ENCODE measurements at regions not wholly inside any gene's neighbourhood (a gene's known extent, or its start where the extent isn't known, plus 50 kb on each side); places are given as distances from the start of the nearest gene placed in this dataset.

GRCh38 chr22:36084717-36085116, 56.1 kb upstream of the RBFOX2 start (continued):
- TF ChIP-seq ZNF615 (CRISPR knock-in tag; IDR thresholded peaks at IDR 0.05; ENCODE audit: borderline replicate concordance) = no peak
- no peak for TF ChIP-seq ZNF331 (CRISPR knock-in tag; IDR thresholded peaks at IDR 0.05)
- TF ChIP-seq NR2C2 (CRISPR knock-in tag; IDR thresholded peaks at IDR 0.05; ENCODE audit: borderline replicate concordance) = peak; percentile 35; the same call in 1 of the 2 replicates
- no peak for TF ChIP-seq ZNF230 (CRISPR knock-in tag; IDR thresholded peaks at IDR 0.05)

GRCh38 chr22:36083056-36083455, 54.4 kb upstream of the RBFOX2 start:
- no peak overlapping the region for H3K4me3 ChIP-seq (replicated peaks in 1 of 3; ENCODE audit: insufficient read depth in 1 of 3, low read depth in 2 of 3, low read length in 3 of 3)
- no peaks in the 10 kb centered on the region for H3K79me2 ChIP-seq (ENCODE audit: insufficient read depth, low read length)
- H3K9ac ChIP-seq (ENCODE audit: insufficient read depth, low read depth, low read length) = no peak overlapping the region
- H4K20me1 ChIP-seq (ENCODE audit: insufficient read depth, low read length) = no peaks in the 10 kb centered on the region
- H3K4me2 ChIP-seq (ENCODE audit: low read depth, low read length) = no peak overlapping the region
- H3K27ac ChIP-seq (ENCODE audit: extremely low read length, insufficient read depth, low read length) = no peak overlapping the region
- H3K4me1 ChIP-seq (ENCODE audit: insufficient read depth, low read length) = peaks cover 25% of the 10 kb centered on the region
- no peaks in the 10 kb centered on the region for H3K27me3 ChIP-seq (ENCODE audit: control insufficient read depth in 1 of 2, insufficient read depth in 2 of 2, low read length in 2 of 2)
- FAIRE-seq (no peak), DNase-seq (ENCODE audit: low spot score) (no peak), ATAC-seq (no peak)
- H2AFZ ChIP-seq (ENCODE audit: low read length) = no peak overlapping the region
- 77% methylated on average over 10 of the region's 10 CpGs for WGBS (ENCODE audit: low lambda C conversion rate)
- ChIA-PET POLR2A (no interaction called here), CTCF (ENCODE audit: low intra/inter-chr PET ratio, low total read pairs) (no interaction called here)
- BruUV-seq (replicated peaks) = no TSS peak
- H3K9me3 ChIP-seq (ENCODE audit: low read length) = no peaks in the 10 kb centered on the region
- intact Hi-C loops (cut with micrococcal nuclease; ENCODE audit: unreplicated experiment) = no loop called here
- H3K36me3 ChIP-seq (replicated peaks in 1 of 2; ENCODE audit: control insufficient read depth in 1 of 2, insufficient read depth in 2 of 2, low read length in 2 of 2) = no peaks in the 10 kb centered on the region
- in situ Hi-C loops (cut with HindIII; ENCODE audit: extremely low pct_ligation_motif_present, low pct_unique_long_range_greater_than_20kb) = no loop called here
- TF ChIP-seq ZNF550 (CRISPR knock-in tag; IDR thresholded peaks at IDR 0.05; ENCODE audit: borderline replicate concordance) (no peak), IRF9 (CRISPR knock-in tag; IDR thresholded peaks at IDR 0.05; ENCODE audit: borderline replicate concordance) (no peak), ELF4 (CRISPR knock-in tag; IDR thresholded peaks at IDR 0.05; ENCODE audit: borderline replicate concordance) (no peak), E2F1 (CRISPR knock-in tag; IDR thresholded peaks at IDR 0.05) (no peak), RARA (CRISPR knock-in tag; IDR thresholded peaks at IDR 0.05) (no peak), ZNF770 (CRISPR knock-in tag; IDR thresholded peaks at IDR 0.05) (no peak), CCAR2 (optimal IDR thresholded peaks at IDR 0.05; ENCODE audit: low read depth, low read length) (no peak), TFDP1 (CRISPR knock-in tag; IDR thresholded peaks at IDR 0.05; ENCODE audit: borderline replicate concordance) (no peak), NR2F2 (IDR thresholded peaks at IDR 0.05; ENCODE audit: borderline replicate concordance, low read depth) (no peak), PRDM15 (CRISPR knock-in tag; IDR thresholded peaks at IDR 0.05) (no peak)

Measured in HepG2 (cell line).